ENCODE measurements at regions not wholly inside any gene's neighbourhood (a gene's known extent, or its start where the extent isn't known, plus 50 kb on each side); places are given as distances from the start of the nearest gene placed in this dataset.
"Not testable (repeated sequence)": the region's sequence is repeated elsewhere in the genome, so short reads cannot be mapped to it uniquely, and the experiment has no call there.

DNA sequence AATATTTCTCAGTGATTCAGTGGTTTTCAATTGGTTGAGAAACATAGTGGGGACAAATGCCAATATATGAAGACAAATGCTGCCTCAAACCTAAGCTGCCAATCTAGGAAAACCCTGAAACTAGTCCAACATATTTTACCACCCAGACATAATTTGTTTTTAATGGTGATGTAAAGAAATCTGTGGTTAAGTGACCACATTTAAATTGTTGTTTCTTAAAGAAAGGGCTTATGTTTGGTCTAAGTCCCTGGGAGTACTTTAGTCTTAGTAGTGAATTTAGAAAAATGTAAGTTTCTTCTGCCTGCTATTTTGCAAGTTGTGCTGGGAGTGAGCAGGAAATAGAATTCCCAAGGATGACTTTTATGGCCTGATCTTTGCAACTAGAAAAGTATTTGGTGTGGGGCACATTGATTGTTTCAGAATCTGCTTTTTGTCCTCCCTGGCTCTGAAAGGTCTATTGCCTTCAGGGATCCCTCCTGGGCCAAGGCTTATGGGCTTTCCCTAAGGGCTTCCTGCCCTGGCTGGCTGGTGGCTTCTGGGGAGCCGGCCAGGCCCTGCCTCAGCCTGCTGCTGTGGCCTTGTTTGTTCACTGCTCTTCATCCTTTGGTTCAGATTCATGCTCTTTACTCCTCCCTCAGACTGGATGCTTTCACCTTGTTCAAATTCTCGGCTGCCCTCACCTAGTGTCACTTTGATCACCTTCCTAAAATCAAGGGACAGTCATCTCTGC lies 169.8 kb upstream of the JADE1 start:
- DNase-seq = peak; percentile 19

DNA sequence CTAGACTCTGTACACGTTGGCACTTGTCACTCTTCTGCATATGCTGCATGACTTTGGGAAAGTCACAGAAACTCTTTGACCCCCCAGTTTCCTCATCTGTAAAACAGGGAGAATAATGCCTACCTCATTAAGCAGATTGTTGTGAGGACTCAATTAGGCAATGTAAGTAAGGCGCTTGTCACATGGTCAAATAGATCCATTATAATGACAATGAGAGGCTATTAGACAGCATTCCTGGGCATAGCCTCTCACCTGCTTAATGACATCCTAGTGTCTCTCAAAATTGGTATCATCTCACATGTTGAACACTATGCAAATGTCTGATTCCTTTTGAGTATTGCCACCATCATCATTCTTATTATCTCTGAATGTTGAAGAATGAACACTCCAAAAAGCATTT lies 172.6 kb upstream of the JADE1 start:
- Histone ChIP-seq H3K36me3 (no peaks in the 10 kb centered on the region), H3K4me3 (no peak overlapping the region), H3K9me3 (no peaks in the 10 kb centered on the region), H3K27me3 (no peaks in the 10 kb centered on the region)
- no peak for DNase-seq

More for the DNA sequence above, 169.8 kb upstream of the JADE1 start:
- Histone ChIP-seq H3K4me3 (no peak overlapping the region), H3K9me3 (no peaks in the 10 kb centered on the region), H3K36me3 (no peaks in the 10 kb centered on the region), H3K27me3 (no peaks in the 10 kb centered on the region)

DNA sequence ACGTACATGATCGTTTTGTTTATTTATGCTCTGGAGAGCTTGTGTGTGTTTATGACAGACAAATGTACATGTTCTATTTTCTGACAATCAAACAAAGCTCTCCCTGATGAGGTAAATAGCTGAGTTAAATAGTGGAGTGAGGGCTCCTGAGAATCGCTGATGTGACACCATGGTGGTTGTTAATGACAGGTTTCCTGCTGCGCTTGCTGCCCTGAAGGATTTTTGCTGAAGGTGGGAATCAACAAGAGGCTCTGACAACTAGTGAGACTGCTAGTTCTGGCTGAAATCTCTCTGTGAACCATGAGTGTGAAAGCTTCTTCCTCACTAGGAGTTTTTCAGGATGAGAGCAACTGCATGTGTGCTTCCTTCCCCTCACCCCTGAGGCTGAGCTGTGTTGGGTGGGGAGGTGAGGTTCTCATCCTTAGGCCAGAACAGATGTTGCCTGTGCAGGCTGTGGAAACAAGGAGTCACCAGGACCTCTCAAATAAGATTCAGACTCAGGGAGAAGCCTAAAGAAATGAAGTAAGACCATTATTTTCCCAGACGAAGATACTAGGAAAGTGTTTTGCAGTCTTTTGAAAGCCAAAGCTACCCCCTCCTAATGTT lies 173.4 kb upstream of the JADE1 start:
- Histone ChIP-seq H3K27me3 (no peaks in the 10 kb centered on the region), H3K9me3 (no peaks in the 10 kb centered on the region), H3K36me3 (no peaks in the 10 kb centered on the region), H3K4me3 (no peak overlapping the region)
- DNase-seq = no peak

DNA sequence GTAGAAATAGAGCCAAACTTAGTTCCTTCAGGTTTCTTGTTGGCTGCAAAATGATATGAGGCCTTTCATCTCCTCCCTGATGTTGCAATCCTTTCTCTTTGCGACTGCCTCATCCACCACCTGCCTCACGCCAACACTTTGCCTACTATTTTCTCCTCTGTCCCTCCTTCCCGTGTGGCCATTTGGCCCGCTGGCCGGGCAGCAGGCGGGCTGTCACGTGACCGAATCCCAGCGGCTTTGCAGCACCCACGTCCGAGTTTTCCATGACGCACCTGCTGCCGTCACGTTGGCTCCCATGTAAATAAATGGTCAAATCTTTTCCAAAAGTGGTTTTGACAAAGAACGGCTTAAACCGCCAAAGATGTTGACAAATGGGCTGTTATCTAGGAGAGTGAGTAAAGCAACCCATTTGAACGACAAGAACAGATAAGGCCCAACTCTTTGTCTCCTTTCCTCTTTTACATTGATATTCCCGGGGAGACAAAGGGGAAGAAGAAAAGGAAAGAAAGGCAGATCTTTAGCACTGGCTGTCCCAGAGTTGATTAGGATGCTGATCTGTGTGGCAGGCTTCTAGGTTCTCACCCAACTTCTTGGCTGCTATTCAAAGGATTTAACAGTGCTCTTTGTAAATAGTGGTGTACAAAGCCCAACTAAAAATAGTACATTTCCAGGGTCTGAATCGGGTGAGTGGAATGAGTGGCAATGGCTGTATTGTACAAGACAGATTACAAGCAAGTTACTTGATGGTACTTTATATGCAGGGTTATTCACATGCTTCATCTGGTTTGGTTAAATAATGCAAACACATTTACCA lies 174.2 kb upstream of the JADE1 start:
- Histone ChIP-seq H3K27me3 (no peaks in the 10 kb centered on the region), H3K4me3 (no peak overlapping the region), H3K9me3 (no peaks in the 10 kb centered on the region), H3K36me3 (no peaks in the 10 kb centered on the region)
- no peak for DNase-seq

DNA sequence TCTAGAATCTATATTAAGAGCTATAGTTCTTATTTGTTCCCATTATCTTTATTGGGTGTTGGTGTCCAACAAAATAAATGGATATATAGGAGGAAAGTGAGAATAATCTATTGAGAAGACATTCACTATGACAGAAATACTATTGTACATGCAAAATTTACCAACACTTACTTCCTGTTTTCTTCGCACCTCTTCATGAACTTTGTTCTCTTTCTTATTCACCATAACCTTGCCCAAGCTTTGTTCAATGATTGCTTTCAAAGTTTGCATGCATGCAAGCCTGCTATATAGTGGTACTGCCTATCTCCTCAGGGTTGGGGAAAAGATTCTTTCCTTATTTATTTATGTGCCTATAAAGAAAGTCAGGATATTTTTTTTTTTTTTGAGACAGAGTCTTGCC lies 176.4 kb upstream of the JADE1 start:
- H3K27me3 ChIP-seq = no peaks in the 10 kb centered on the region
- no peaks in the 10 kb centered on the region for H3K36me3 ChIP-seq
- no peak for DNase-seq
- no peaks in the 10 kb centered on the region for H3K9me3 ChIP-seq
- H3K4me3 ChIP-seq = no peak overlapping the region

DNA sequence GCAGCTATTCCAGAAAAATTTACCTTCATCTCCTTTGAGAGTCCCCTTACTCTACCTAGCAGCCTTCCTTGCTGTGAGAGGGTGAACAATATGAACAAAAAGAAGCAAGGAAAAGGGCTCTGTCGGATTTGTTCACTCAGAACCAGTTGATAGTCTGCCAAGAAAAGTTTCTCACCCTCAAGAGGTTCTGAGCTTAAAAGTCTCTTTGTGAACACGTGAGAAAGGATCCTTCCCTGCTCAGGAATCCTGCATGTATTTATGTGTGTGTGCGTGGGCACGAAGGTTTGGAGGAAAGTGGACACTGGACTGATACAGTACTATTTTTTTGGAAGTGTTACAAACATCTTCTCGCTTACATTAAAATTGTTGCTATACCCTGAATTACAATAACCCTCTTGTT lies 178.6 kb upstream of the JADE1 start:
- no peak overlapping the region for H3K4me3 ChIP-seq
- no peaks in the 10 kb centered on the region for H3K36me3 ChIP-seq
- no peaks in the 10 kb centered on the region for H3K27me3 ChIP-seq
- H3K9me3 ChIP-seq = no peaks in the 10 kb centered on the region
- DNase-seq = no peak

DNA sequence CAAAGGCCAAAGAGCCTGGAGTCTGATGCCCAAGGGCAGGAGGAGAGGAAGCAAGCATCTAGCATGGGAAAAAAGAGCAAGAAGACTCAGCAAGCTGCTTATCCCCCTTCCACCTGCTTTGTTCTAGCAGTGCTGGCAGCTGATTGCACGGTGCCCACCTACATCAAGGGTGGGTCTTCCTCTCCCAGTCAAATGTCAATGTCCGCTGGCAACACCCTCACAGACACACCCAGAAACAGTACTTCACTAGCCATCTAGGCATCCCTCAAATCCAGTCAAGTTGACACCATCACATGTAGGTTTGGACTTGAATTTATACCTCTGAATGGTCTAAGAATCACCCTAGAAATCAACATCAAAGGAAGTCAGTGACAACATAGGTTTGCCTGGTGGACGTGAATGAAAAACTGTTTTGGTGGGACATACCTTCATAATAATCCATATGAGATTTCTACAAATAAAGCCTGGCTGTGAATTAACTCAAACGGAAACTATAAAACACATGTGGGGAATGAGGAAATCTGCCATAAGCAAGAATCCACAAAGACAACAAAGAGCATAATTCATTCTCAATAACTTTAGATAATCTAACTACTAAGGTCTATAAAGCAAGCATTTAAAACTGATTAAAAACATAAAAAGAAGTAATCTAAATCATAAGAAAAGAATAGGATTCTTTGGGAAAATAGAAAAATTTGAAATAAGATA lies 185.8 kb upstream of the JADE1 start:
- Histone ChIP-seq H3K9me3 (no peaks in the 10 kb centered on the region), H3K4me3 (no peak overlapping the region), H3K36me3 (no peaks in the 10 kb centered on the region), H3K27me3 (no peaks in the 10 kb centered on the region)
- DNase-seq = no peak

DNA sequence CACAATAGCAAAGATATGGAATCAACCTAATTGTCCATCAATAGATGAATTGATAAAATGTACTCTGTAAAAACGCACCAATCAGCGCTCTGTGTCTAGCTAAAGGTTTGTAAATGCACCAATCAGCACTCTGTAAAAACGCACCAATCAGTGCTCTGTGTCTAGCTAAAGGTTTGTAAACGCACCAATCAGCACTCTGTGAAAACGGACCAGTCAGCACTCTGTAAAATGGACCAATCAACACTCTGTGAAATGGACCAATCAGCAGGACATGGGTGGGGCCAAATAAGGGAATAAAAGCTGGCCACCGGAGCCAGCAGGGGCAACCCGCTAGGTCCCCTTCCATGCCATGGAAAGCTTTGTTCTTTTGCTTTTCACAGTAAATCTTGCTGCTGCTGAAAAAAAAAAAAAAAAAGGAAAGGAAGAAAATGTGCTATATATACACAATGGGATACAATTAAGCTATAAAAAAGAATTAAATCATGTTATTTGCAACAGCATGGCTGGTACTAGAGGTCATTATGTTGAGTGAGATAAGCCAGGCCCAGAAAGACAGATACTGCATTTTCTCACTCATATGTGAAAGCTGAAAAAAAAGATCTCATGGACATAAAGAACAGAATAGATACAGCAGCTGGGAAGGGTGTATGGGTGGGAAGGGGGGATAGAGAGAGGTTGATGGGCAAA lies 189.1 kb upstream of the JADE1 start:
- not testable (repeated sequence) for H3K9me3 ChIP-seq, H3K4me3 ChIP-seq, H3K27me3 ChIP-seq, DNase-seq, H3K36me3 ChIP-seq

DNA sequence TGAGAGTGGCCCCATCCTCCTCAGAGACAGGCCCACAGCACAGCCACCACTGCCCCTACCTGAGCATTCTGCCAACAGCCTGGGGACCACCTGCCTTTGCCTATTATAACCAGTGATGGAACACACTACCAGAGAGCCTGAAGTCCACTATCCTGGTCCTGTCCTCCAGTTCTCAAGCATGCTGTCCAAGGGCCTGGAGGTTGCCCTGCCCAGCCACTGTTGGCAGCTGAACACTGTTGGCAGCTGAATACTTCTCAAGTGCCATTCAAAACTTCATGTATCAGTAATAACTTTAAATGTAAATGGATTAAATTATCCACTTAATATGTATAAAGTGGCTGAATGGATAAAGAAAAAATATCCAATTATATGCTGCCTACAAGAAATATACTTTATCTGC lies 194.3 kb upstream of the JADE1 start:
- Histone ChIP-seq H3K4me3 (no peak overlapping the region), H3K9me3 (peaks cover 3% of the 10 kb centered on the region; the same call in 1 of the 2 replicates), H3K36me3 (no peaks in the 10 kb centered on the region), H3K27me3 (no peaks in the 10 kb centered on the region)
- DNase-seq = no peak

DNA sequence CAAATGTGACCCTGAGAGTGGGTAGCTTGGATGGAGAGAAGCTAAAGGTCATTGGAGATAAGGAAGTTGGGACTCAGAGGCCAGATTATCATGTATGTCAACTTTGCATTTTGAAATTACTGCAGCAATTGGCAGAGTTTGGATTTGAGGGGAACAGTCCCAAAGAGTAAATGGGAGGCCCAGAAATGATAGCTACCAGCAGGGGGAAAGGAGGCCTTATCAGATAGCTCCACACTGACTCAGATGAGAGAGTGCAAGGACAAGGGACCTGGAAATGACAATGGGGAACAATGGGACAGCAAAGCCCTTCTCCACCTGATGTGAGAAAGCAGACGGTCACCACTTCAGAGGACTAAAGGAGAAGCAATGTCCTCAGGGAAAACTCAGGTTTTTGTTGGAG lies 201.5 kb upstream of the JADE1 start:
- Histone ChIP-seq H3K9me3 (no peaks in the 10 kb centered on the region), H3K36me3 (no peaks in the 10 kb centered on the region), H3K27me3 (no peaks in the 10 kb centered on the region), H3K4me3 (no peak overlapping the region)
- DNase-seq = no peak

DNA sequence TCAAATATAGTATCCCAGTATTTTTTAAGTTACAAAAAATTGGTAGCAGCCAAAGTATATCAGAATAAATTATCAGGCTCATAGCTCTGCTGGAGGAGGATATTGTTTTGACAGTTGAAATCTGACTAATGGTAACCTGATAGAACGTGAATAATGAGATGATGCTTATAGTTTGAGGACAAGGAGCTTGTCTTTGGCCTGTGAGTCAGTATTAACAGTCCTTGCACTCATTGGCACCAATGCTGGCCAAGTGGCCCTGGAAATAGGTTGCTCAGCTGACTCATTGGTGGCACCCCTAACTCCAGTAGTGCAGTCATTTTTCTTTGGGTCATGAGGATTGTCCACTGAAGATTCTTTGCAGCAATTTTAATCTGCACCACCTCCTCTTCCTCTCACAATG lies 203.3 kb upstream of the JADE1 start:
- peak; percentile 81 for DNase-seq
- H3K9me3 ChIP-seq = no peaks in the 10 kb centered on the region
- H3K27me3 ChIP-seq = no peaks in the 10 kb centered on the region
- no peaks in the 10 kb centered on the region for H3K36me3 ChIP-seq
- no peak overlapping the region for H3K4me3 ChIP-seq

DNA sequence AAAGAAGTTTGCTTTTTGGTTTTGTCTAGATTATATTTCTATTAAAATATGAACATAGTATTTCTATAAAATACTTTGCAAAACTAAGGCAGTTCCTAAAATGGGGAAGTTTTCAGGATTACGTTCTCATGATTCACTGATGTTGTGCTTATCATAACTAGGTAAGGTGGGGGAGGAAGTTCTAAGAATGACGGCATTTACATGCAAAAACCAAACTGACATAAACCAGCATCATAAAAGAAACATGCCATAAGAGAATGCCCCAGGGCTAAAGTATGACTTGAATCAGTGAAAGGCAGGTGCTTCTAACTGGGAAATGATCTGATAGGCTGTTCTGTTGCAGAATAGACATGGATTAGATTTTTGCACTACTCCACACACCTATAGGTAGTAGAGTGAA lies 204.7 kb upstream of the JADE1 start:
- Histone ChIP-seq H3K36me3 (no peaks in the 10 kb centered on the region), H3K4me3 (no peak overlapping the region), H3K27me3 (no peaks in the 10 kb centered on the region), H3K9me3 (no peaks in the 10 kb centered on the region)
- no peak for DNase-seq

DNA sequence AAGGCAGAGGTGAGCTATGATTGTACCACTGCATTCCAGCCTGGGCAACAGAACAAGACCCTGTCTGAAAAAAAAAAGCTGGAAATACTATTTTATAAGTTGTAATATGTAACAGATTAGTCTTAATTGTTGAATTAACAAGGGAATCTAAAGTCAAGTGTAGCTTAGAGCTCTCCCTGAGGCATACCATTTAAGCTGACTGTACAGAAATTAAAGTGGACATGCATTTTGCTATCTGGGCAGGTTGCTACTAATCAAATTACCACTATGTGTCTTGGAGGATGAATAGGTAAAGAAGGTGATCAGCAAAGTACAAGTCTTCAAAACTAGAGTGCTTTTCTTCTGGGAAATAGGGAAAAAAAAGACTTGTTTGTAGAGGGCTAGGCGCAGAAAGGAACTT lies 205.3 kb upstream of the JADE1 start:
- DNase-seq = no peak
- no peaks in the 10 kb centered on the region for H3K9me3 ChIP-seq
- no peak overlapping the region for H3K4me3 ChIP-seq
- H3K36me3 ChIP-seq = no peaks in the 10 kb centered on the region
- no peaks in the 10 kb centered on the region for H3K27me3 ChIP-seq

DNA sequence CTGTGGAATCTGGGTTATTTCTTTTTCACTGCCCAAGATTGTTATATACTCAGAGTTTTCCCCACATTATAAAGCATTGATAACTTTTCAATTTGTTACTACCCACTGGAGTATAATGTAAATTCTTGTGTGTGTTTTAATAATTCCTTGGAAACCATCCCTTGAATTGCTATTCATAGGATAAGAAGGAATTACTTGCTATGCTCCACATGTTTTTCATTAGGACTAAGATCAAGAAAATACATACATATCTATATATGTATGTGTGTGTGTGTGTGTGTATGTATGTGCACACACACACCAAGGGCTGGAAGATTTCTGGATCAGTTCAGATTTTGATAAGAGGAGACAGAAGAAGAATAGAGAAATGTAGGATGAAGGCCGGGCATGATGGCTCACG lies 206.4 kb upstream of the JADE1 start:
- no peak for DNase-seq
- Histone ChIP-seq H3K4me3 (no peak overlapping the region), H3K9me3 (no peaks in the 10 kb centered on the region), H3K36me3 (no peaks in the 10 kb centered on the region), H3K27me3 (no peaks in the 10 kb centered on the region)

DNA sequence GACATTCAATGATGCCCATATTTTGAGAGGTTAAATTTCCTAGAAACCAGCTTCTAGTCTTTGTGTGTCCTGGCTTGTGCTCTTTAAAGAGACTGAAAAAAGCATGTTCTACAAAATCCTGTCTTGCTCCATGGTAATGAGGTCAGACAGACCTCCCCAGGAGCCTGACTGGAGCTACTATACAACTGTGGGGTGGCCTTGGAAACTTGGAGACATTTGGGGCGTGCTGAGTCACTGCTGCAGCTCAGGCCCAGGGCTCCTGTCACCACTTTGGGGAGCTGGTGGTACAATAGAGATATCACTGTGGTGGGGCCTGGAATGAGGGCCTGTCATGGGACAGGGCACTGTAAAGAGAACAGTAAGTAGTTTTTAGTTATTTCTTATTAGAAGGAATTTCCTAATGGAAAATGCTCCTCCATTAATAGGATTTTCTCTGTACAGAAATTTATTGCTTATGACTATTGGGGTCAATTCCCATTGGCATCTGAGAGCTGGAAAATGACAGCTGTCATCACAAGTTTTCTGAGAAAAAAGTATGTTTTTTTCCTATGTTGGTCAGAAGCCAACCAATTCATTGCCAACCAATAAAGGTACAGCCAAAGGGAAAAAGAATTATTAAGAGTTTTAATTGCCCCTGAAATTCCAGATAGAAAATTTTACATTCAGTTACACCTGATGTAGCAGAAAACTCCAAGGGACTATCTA lies 207.4 kb upstream of the JADE1 start:
- no peak overlapping the region for H3K4me3 ChIP-seq
- peak; percentile 11 for DNase-seq
- H3K9me3 ChIP-seq = no peaks in the 10 kb centered on the region
- no peaks in the 10 kb centered on the region for H3K27me3 ChIP-seq
- no peaks in the 10 kb centered on the region for H3K36me3 ChIP-seq
